Uterus (tissue), 3 donors: ENCODE measurements at regions not wholly inside any gene's neighbourhood (a gene's known extent, or its start where the extent isn't known, plus 50 kb on each side); places are given as distances from the start of the nearest gene placed in this dataset.

Experiments used
- DNase-seq, 2 donors: peaks; one replicate each; pipeline ENCODE4 v3.0.0-alpha.2; 2019 to 2020
- H3K27ac ChIP-seq, 2 donors: fragments of 200-600 bp; sonication (generic); 1 replicate in 1 of 2; 2 replicates in 1 of 2; pipeline ENCODE4 v1.5.1; 2016 to 2018
- H3K27me3 ChIP-seq, 2 donors: fragments of 200-600 bp; sonication (generic); one replicate each; pipeline ENCODE4 v1.5.1; 2018 to 2019; ENCODE audit warnings: control low read depth in 1 of 2
- H3K36me3 ChIP-seq, 2 donors: fragments of 200-600 bp; sonication (generic); one replicate each; pipeline ENCODE4 v1.5.1; 2019; ENCODE audit warnings: control low read depth in 1 of 2
- H3K4me1 ChIP-seq, 2 donors: fragments of 200-600 bp; sonication (generic); one replicate each; pipeline ENCODE4 v1.5.1; 2018 to 2019; ENCODE audit warnings: control low read depth in 1 of 2
- H3K4me3 ChIP-seq, 2 donors: fragments of 200-600 bp; sonication (generic); 1 replicate in 1 of 2; 2 replicates in 1 of 2; pipeline ENCODE4 v1.5.1; 2018 to 2019; ENCODE audit warnings: mild to moderate bottlenecking in 1 of 2
- H3K9me3 ChIP-seq, 2 donors: fragments of 200-600 bp; sonication (generic); one replicate each; pipeline ENCODE4 v1.5.1; 2019; ENCODE audit warnings: control low read depth in 1 of 2
- CTCF ChIP-seq, 4 experiments: fragments of 200-600 bp in 2 of 4; fragments of 450-650 bp in 2 of 4; sonication (generic) in 2 of 4; IDR thresholded peaks; one replicate each; pipeline ENCODE4 v1.5.1; 2016 to 2019; ENCODE audit warnings: antibody characterized with exemption in 4 of 4, mild to moderate bottlenecking in 2 of 4, moderate library complexity in 1 of 4
- POLR2A ChIP-seq, 2 donors: fragments of 450-650 bp; IDR thresholded peaks; one replicate each; pipeline ENCODE4 v1.6.1; 2016; ENCODE audit warnings: antibody characterized with exemption in 2 of 2, mild to moderate bottlenecking in 1 of 2, moderate library complexity in 1 of 2
- intact Hi-C: fragments of 100-400 bp; cut with DNase I; formaldehyde crosslinking; loops from one replicate; pipeline ENCODE4 v1.15.1; 2023; ENCODE audit warnings: low total_unique reads
- donor health status: DM: yes; HTN: yes; CAD: no.

GRCh38 chr1:195788721-195789120 lies 819.5 kb downstream of the KCNT2 start:
- intact Hi-C loops, result no loop called here
- DNase-seq, result no peak
- Histone ChIP-seq H3K27me3 (no peaks in the 10 kb centered on the region), H3K36me3 (no peaks in the 10 kb centered on the region), H3K9me3 (no peaks in the 10 kb centered on the region), H3K27ac (no peak overlapping the region), H3K4me1 (no peaks in the 10 kb centered on the region), H3K4me3 (no peak overlapping the region)
- TF ChIP-seq POLR2A (IDR thresholded peaks at IDR 0.05) (no peak), CTCF (IDR thresholded peaks at IDR 0.05) (no peak)

- Histone ChIP-seq H3K36me3 (no peaks in the 10 kb centered on the region), H3K27me3 (no peaks in the 10 kb centered on the region), H3K9me3 (no peaks in the 10 kb centered on the region), H3K27ac (no peak overlapping the region), H3K4me3 (no peak overlapping the region), H3K4me1 (no peaks in the 10 kb centered on the region)
- intact Hi-C loops, result no loop called here
- DNase-seq, result no peak
- no peak for TF ChIP-seq POLR2A (IDR thresholded peaks at IDR 0.05)
- TF ChIP-seq CTCF (IDR thresholded peaks at IDR 0.05), result no peak
Observed at GRCh38 chr1:195785830-195786229, 822.4 kb downstream of the KCNT2 start.

GRCh38 chr1:195773931-195774330 lies 834.3 kb downstream of the KCNT2 start:
- no peak overlapping the region for H3K4me3 ChIP-seq
- DNase-seq, result no peak
- no peaks in the 10 kb centered on the region for H3K4me1 ChIP-seq
- TF ChIP-seq POLR2A (IDR thresholded peaks at IDR 0.05) (no peak), CTCF (IDR thresholded peaks at IDR 0.05) (no peak)
- H3K27ac ChIP-seq, result no peak overlapping the region
- intact Hi-C loops, result no loop called here
- no peaks in the 10 kb centered on the region for H3K36me3 ChIP-seq
- no peaks in the 10 kb centered on the region for H3K27me3 ChIP-seq
- H3K9me3 ChIP-seq, result no peaks in the 10 kb centered on the region

GRCh38 chr1:195769461-195769860 lies 838.8 kb downstream of the KCNT2 start:
- no peaks in the 10 kb centered on the region for H3K4me1 ChIP-seq
- no peaks in the 10 kb centered on the region for H3K27me3 ChIP-seq
- DNase-seq, result no peak
- intact Hi-C loops, result no loop called here
- no peaks in the 10 kb centered on the region for H3K9me3 ChIP-seq
- H3K36me3 ChIP-seq, result no peaks in the 10 kb centered on the region
- TF ChIP-seq CTCF (IDR thresholded peaks at IDR 0.05) (no peak), POLR2A (IDR thresholded peaks at IDR 0.05) (no peak)
- no peak overlapping the region for H3K4me3 ChIP-seq
- H3K27ac ChIP-seq, result no peak overlapping the region

GRCh38 chr1:195768936-195769335 lies 839.3 kb downstream of the KCNT2 start:
- DNase-seq, result no peak
- no peak for TF ChIP-seq POLR2A (IDR thresholded peaks at IDR 0.05)
- TF ChIP-seq CTCF (IDR thresholded peaks at IDR 0.05), result no peak
- Histone ChIP-seq H3K36me3 (no peaks in the 10 kb centered on the region), H3K27ac (no peak overlapping the region), H3K4me3 (no peak overlapping the region), H3K27me3 (no peaks in the 10 kb centered on the region), H3K9me3 (no peaks in the 10 kb centered on the region), H3K4me1 (no peaks in the 10 kb centered on the region)
- intact Hi-C loops, result no loop called here
